Gastrocnemius medialis (tissue), 4 donors: ENCODE measurements at regions not wholly inside any gene's neighbourhood (a gene's known extent, or its start where the extent isn't known, plus 50 kb on each side); places are given as distances from the start of the nearest gene placed in this dataset.

Source experiments
- ATAC-seq, 2 donors: fragments of 150-250 bp; one replicate each; pipeline ENCODE4 v1.9.1; 2016
- DNase-seq, 2 donors: peaks; one replicate each; pipeline ENCODE4 v3.0.0-alpha.2; 2019
- H3K27ac ChIP-seq, 4 donors: fragments of 200-600 bp; sonication (generic); 1 replicate in 1 of 4; 2 replicates in 3 of 4; pipeline ENCODE4 v1.5.1; 2016 to 2018; ENCODE audit warnings: mild to moderate bottlenecking in 2 of 4, moderate library complexity in 1 of 4
- H3K27me3 ChIP-seq, 3 donors: fragments of 200-600 bp; sonication (generic) in 2 of 3; 1 replicate in 1 of 3; 2 replicates in 2 of 3; pipeline versions ENCODE4 v1.5.1 to v1.6.0; 2016 to 2019; ENCODE audit warnings: mild to moderate bottlenecking in 1 of 3, moderate library complexity in 1 of 3
- H3K36me3 ChIP-seq, 2 donors: fragments of 200-600 bp; sonication (generic) in 1 of 2; one replicate each; pipeline ENCODE4 v1.5.1; 2017 to 2018
- H3K4me1 ChIP-seq, 2 donors: fragments of 200-600 bp; sonication (generic) in 1 of 2; one replicate each; pipeline ENCODE4 v1.5.1; 2016 to 2017; ENCODE audit warnings: mild to moderate bottlenecking in 2 of 2
- H3K4me3 ChIP-seq, 4 donors: fragments of 200-600 bp; sonication (generic) in 3 of 4; 1 replicate in 1 of 4; 2 replicates in 3 of 4; pipeline ENCODE4 v1.5.1; 2016 to 2019; ENCODE audit warnings: mild to moderate bottlenecking in 2 of 4
- H3K9me3 ChIP-seq, 3 donors: fragments of 200-600 bp; sonication (generic) in 2 of 3; 1 replicate in 1 of 3; 2 replicates in 2 of 3; pipeline ENCODE4 v1.5.1; 2016 to 2019
- POLR2A ChIP-seq, 2 donors: fragments of 450-650 bp; IDR thresholded peaks; one replicate each; pipeline ENCODE4 v1.6.1; 2017; ENCODE audit warnings: antibody characterized with exemption in 2 of 2, mild to moderate bottlenecking in 2 of 2, moderate library complexity in 2 of 2
- in situ Hi-C, 4 donors: fragments of 200-750 bp; cut with MboI; loops; one replicate each; pipeline versions ENCODE4 v1.15.0 to v1.8.0; 2017; ENCODE audit warnings: low sequenced_read_pairs in 4 of 4
- intact Hi-C: fragments of 100-400 bp; cut with DNase I; formaldehyde crosslinking; loops from one replicate; pipeline ENCODE4 v1.15.1; 2023; ENCODE audit warnings: low total_unique reads
- TF ChIP-seq, protein P1 (sequence below), 5 experiments: fragments of 450-650 bp in 3 of 5; fragments of 200-600 bp in 2 of 5; sonication (generic) in 2 of 5; IDR thresholded peaks in 4 of 5; conservative IDR thresholded peaks in 1 of 5; 1 replicate in 4 of 5; 2 replicates in 1 of 5; pipeline ENCODE4 v1.5.1; 2016 to 2019; ENCODE audit warnings: antibody characterized with exemption in 5 of 5, mild to moderate bottlenecking in 3 of 5, moderate library complexity in 3 of 5

DNA sequence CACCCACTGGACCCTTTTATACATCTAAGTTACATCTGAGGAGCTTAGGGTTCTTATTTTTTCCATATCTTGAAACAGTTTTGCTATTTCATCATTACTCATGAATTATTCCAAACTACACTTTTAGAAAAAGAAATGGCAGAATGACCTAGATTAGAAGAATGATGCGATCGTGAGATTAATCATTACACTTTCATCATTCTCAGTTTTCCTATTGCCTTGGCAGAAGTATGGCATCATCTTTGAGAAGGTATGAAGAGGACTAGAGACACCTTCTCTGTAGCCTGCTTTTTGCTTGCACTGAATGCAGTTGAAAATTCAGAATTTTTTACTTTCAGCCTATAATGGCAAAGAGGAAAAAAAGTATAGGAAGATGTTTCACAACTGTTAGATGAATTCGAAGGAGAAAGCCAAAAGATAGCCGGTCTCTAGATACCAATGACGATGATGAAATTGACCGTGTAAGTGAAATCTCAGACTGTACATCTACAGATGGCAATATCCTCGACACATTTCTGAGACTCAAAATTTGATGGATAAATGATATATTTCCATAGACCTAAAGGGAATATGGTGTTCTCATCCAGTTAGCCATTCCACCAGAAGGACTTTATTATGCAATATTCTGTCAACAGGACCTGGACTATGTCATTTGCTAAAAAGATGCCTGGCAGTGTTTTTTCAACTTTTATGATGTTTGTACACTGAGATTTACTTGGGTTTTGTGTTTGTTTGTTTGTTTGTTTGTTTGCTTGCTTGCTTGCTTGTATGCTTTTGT lies 191.8 kb downstream of the TOMM20 start:
- in situ Hi-C loops (no loop called here), intact Hi-C loops (no loop called here)
- H3K36me3 ChIP-seq: no peaks in the 10 kb centered on the region
- DNase-seq (no peak), ATAC-seq (no peak)
- no peaks in the 10 kb centered on the region for H3K27me3 ChIP-seq
- no peaks in the 10 kb centered on the region for H3K9me3 ChIP-seq
- TF ChIP-seq, protein P1, sequence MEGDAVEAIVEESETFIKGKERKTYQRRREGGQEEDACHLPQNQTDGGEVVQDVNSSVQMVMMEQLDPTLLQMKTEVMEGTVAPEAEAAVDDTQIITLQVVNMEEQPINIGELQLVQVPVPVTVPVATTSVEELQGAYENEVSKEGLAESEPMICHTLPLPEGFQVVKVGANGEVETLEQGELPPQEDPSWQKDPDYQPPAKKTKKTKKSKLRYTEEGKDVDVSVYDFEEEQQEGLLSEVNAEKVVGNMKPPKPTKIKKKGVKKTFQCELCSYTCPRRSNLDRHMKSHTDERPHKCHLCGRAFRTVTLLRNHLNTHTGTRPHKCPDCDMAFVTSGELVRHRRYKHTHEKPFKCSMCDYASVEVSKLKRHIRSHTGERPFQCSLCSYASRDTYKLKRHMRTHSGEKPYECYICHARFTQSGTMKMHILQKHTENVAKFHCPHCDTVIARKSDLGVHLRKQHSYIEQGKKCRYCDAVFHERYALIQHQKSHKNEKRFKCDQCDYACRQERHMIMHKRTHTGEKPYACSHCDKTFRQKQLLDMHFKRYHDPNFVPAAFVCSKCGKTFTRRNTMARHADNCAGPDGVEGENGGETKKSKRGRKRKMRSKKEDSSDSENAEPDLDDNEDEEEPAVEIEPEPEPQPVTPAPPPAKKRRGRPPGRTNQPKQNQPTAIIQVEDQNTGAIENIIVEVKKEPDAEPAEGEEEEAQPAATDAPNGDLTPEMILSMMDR (IDR thresholded peaks at IDR 0.05 in 4 of 5, conservative IDR thresholded peaks at IDR 0.05 in 1 of 5): no peak
- TF ChIP-seq POLR2A (IDR thresholded peaks at IDR 0.05): no peak
- no peak overlapping the region for H3K4me3 ChIP-seq
- H3K4me1 ChIP-seq: peaks cover 13% of the 10 kb centered on the region in 2 donors
- no peak overlapping the region for H3K27ac ChIP-seq

DNA sequence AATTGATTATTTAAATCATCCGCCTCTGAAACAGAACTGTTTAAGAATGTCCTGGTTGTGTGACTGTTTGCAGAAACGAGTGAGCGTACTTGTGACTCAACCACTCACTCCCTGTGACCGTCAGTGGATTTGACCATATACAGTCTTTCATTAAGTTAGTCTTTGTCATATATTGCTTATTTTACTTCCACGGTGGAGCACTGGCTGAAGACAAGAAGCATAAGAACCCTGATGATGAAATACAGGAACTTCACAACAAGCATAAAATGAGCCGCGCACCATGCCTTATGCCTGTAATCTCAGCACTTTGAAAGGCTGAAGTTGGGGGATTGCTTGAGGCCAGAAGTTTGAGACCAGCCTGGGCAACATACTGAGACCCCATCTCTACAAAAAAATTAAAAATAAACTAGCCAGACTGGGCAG lies 194.0 kb downstream of the TOMM20 start:
- no peak overlapping the region for H3K27ac ChIP-seq
- in situ Hi-C loops: no loop called here
- no peak for ATAC-seq

DNA sequence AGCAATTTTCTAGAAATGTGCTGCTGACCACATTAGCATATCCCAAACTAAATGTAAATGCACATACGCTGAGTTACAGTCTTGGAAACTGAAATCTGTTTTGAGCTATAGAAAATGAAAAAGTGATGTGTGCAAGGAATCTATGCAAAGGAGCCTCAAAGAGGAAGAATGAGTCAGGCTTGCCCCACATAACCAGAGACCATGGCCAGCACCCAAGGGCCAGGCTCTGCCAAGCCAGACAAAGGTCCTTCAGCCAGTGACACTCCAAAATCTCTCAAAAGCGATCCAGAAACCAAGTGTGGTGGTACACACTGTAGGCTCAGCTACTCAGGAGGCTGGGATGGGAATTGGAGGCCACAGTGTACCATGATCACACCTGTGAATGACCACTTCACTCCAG lies 195.2 kb downstream of the TOMM20 start:
- H3K27me3 ChIP-seq: no peaks in the 10 kb centered on the region
- peaks cover 13% of the 10 kb centered on the region in 2 donors for H3K4me1 ChIP-seq
- in situ Hi-C loops (no loop called here), intact Hi-C loops (no loop called here)
- H3K9me3 ChIP-seq: no peaks in the 10 kb centered on the region
- DNase-seq: peak; percentile 62 to 82
- peak overlapping the region; percentile 30 to 54 (median 47) for H3K27ac ChIP-seq
- TF ChIP-seq, protein P1 (IDR thresholded peaks at IDR 0.05 in 4 of 5, conservative IDR thresholded peaks at IDR 0.05 in 1 of 5): no peak
- no peak for TF ChIP-seq POLR2A (IDR thresholded peaks at IDR 0.05)
- H3K4me3 ChIP-seq: no peak overlapping the region
- H3K36me3 ChIP-seq: no peaks in the 10 kb centered on the region
- ATAC-seq: peak; percentile 92 to 93

More for the DNA sequence above, 194.0 kb downstream of the TOMM20 start:
- intact Hi-C loops: no loop called here
- no peak for TF ChIP-seq POLR2A (IDR thresholded peaks at IDR 0.05)
- TF ChIP-seq, protein P1 (IDR thresholded peaks at IDR 0.05 in 4 of 5, conservative IDR thresholded peaks at IDR 0.05 in 1 of 5): no peak
- DNase-seq: no peak
- Histone ChIP-seq H3K4me3 (no peak overlapping the region), H3K9me3 (no peaks in the 10 kb centered on the region), H3K4me1 (peaks cover 13% of the 10 kb centered on the region in 2 donors), H3K27me3 (no peaks in the 10 kb centered on the region), H3K36me3 (no peaks in the 10 kb centered on the region)

DNA sequence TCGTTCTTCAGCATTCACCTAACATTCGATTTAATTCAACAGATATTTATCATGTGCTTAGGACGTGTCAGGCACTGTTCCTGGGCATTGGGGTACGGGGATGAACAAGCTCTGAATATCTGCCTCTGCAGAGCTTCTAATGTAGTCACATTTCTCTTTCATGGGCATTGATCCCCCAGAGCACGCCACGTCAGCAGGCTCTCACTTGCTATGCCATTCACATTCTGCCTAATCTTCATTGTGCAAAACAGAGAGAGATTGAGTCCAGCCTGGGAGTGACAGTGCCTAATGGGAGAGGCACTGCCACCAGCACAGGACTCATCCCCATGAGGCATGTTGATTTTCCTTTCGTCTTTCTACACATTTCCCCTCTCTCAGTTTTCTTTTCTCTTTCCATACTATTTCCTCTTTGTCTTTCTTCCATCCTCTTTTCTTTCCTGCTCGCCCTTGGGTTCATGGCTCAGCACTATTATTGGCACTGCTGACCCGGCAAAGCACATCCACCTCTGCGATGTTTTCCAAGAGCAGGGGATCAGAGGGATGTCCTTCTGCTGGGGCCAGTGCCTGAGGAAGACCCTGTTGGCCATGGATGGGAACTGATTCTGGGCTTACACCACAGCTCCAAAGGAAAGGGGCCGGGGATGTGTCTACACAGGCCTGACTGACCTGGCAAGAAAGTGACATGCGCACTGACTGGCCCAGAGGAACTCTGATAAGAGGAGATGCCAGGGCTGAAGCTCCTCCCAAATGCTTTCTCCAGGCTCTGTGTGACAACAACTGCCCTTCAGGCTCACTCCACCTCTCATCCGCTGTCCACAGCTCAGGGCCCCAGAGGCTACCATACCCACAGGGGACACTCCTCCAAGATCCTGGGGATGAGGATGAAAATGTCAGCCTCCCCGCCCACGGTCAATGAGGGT lies 195.9 kb downstream of the TOMM20 start:
- no peaks in the 10 kb centered on the region for H3K36me3 ChIP-seq
- DNase-seq: no peak
- TF ChIP-seq, protein P1 (IDR thresholded peaks at IDR 0.05 in 4 of 5, conservative IDR thresholded peaks at IDR 0.05 in 1 of 5): no peak
- TF ChIP-seq POLR2A (IDR thresholded peaks at IDR 0.05): no peak
- intact Hi-C loops (no loop called here), in situ Hi-C loops (no loop called here)
- no peak overlapping the region for H3K4me3 ChIP-seq
- peak; percentile 53 to 68 for ATAC-seq
- no peaks in the 10 kb centered on the region for H3K27me3 ChIP-seq
- H3K27ac ChIP-seq: peak overlapping the region; percentile 30 to 54 (median 47)
- no peaks in the 10 kb centered on the region for H3K9me3 ChIP-seq
- H3K4me1 ChIP-seq: peaks cover 13% of the 10 kb centered on the region in 2 donors
